ENCODE measurements at regions not wholly inside any gene's neighbourhood (a gene's known extent, or its start where the extent isn't known, plus 50 kb on each side); places are given as distances from the start of the nearest gene placed in this dataset.

GRCh38 chr12:18008642-18009041 lies 81.4 kb downstream of the RERGL start:
- no peaks in the 10 kb centered on the region for H3K4me1 Mint-ChIP-seq
- DNase-seq: no peak
- H3K27ac Mint-ChIP-seq: no peak overlapping the region
- peaks cover 9% of the 10 kb centered on the region for H3K9me3 Mint-ChIP-seq
- no peak overlapping the region for H3K4me3 Mint-ChIP-seq
- H3K36me3 Mint-ChIP-seq (ENCODE audit: low read depth): no peaks in the 10 kb centered on the region
- intact Hi-C loops (cut with micrococcal nuclease): no loop called here
- H3K27me3 Mint-ChIP-seq: no peaks in the 10 kb centered on the region

- Mint-ChIP-seq H3K27ac (no peak overlapping the region), H3K27me3 (no peaks in the 10 kb centered on the region), H3K4me1 (no peaks in the 10 kb centered on the region), H3K36me3 (ENCODE audit: low read depth) (no peaks in the 10 kb centered on the region), H3K9me3 (peaks cover 17% of the 10 kb centered on the region), H3K4me3 (no peak overlapping the region)
- DNase-seq: no peak
- intact Hi-C loops (cut with micrococcal nuclease): no loop called here
These were observed 90.7 kb downstream of the RERGL start for GRCh38 chr12:17999174-17999801.

GRCh38 chr12:17992002-17992656 lies 97.9 kb downstream of the RERGL start:
- Mint-ChIP-seq H3K4me3 (no peak overlapping the region), H3K27me3 (no peaks in the 10 kb centered on the region), H3K9me3 (no peaks in the 10 kb centered on the region), H3K27ac (no peak overlapping the region), H3K4me1 (no peaks in the 10 kb centered on the region), H3K36me3 (ENCODE audit: low read depth) (no peaks in the 10 kb centered on the region)
- intact Hi-C loops (cut with micrococcal nuclease): no loop called here
- DNase-seq: peak; percentile 59

- no peak overlapping the region for H3K27ac Mint-ChIP-seq
These were observed 107.4 kb downstream of the RERGL start for GRCh38 chr12:17982556-17982955.

GRCh38 chr12:17976202-17976601 lies 113.8 kb downstream of the RERGL start:
- H3K4me3 Mint-ChIP-seq: no peak overlapping the region
- H3K36me3 Mint-ChIP-seq (ENCODE audit: low read depth): no peaks in the 10 kb centered on the region
- no peak for DNase-seq
- H3K9me3 Mint-ChIP-seq: peaks cover 3% of the 10 kb centered on the region
- no peak overlapping the region for H3K27ac Mint-ChIP-seq
- H3K4me1 Mint-ChIP-seq: no peaks in the 10 kb centered on the region
- intact Hi-C loops (cut with micrococcal nuclease): no loop called here
- no peaks in the 10 kb centered on the region for H3K27me3 Mint-ChIP-seq

More at GRCh38 chr12:17982556-17982955, 107.4 kb downstream of the RERGL start:
- intact Hi-C loops (cut with micrococcal nuclease): no loop called here
- Mint-ChIP-seq H3K4me1 (no peaks in the 10 kb centered on the region), H3K9me3 (no peaks in the 10 kb centered on the region), H3K36me3 (ENCODE audit: low read depth) (no peaks in the 10 kb centered on the region), H3K4me3 (no peak overlapping the region), H3K27me3 (no peaks in the 10 kb centered on the region)
- no peak for DNase-seq

GRCh38 chr12:17975763-17976162 lies 114.2 kb downstream of the RERGL start:
- Mint-ChIP-seq H3K27ac (no peak overlapping the region), H3K9me3 (peaks cover 3% of the 10 kb centered on the region), H3K4me1 (no peaks in the 10 kb centered on the region), H3K27me3 (no peaks in the 10 kb centered on the region), H3K36me3 (ENCODE audit: low read depth) (no peaks in the 10 kb centered on the region), H3K4me3 (no peak overlapping the region)
- no peak for DNase-seq
- intact Hi-C loops (cut with micrococcal nuclease): no loop called here

- no peak for DNase-seq
- intact Hi-C loops (cut with micrococcal nuclease): no loop called here
- Mint-ChIP-seq H3K4me3 (no peak overlapping the region), H3K4me1 (no peaks in the 10 kb centered on the region), H3K27ac (no peak overlapping the region), H3K9me3 (peaks cover 3% of the 10 kb centered on the region), H3K36me3 (ENCODE audit: low read depth) (no peaks in the 10 kb centered on the region), H3K27me3 (no peaks in the 10 kb centered on the region)
These were observed 114.8 kb downstream of the RERGL start for GRCh38 chr12:17975239-17975638.

- Mint-ChIP-seq H3K27me3 (no peaks in the 10 kb centered on the region), H3K4me3 (no peak overlapping the region), H3K36me3 (ENCODE audit: low read depth) (no peaks in the 10 kb centered on the region), H3K27ac (no peak overlapping the region), H3K4me1 (no peaks in the 10 kb centered on the region), H3K9me3 (peaks cover 3% of the 10 kb centered on the region)
- intact Hi-C loops (cut with micrococcal nuclease): no loop called here
- no peak for DNase-seq
These were observed 118.1 kb downstream of the RERGL start for GRCh38 chr12:17971850-17972249.

GRCh38 chr12:17954788-17955187 lies 135.2 kb downstream of the RERGL start:
- no peaks in the 10 kb centered on the region for H3K4me1 Mint-ChIP-seq
- H3K27ac Mint-ChIP-seq: no peak overlapping the region
- H3K9me3 Mint-ChIP-seq: peaks cover 5% of the 10 kb centered on the region
- no peak overlapping the region for H3K4me3 Mint-ChIP-seq
- intact Hi-C loops (cut with micrococcal nuclease): no loop called here
- no peaks in the 10 kb centered on the region for H3K27me3 Mint-ChIP-seq
- no peak for DNase-seq
- no peaks in the 10 kb centered on the region for H3K36me3 Mint-ChIP-seq (ENCODE audit: low read depth)

GRCh38 chr12:17950898-17951297 lies 139.1 kb downstream of the RERGL start:
- H3K4me3 Mint-ChIP-seq: no peak overlapping the region
- H3K9me3 Mint-ChIP-seq: peaks cover 5% of the 10 kb centered on the region
- no peaks in the 10 kb centered on the region for H3K36me3 Mint-ChIP-seq (ENCODE audit: low read depth)
- H3K4me1 Mint-ChIP-seq: no peaks in the 10 kb centered on the region
- intact Hi-C loops (cut with micrococcal nuclease): no loop called here
- no peak for DNase-seq
- H3K27ac Mint-ChIP-seq: no peak overlapping the region
- no peaks in the 10 kb centered on the region for H3K27me3 Mint-ChIP-seq

GRCh38 chr12:17949558-17950141 lies 140.3 kb downstream of the RERGL start:
- no peaks in the 10 kb centered on the region for H3K4me1 Mint-ChIP-seq
- H3K27ac Mint-ChIP-seq: no peak overlapping the region
- no peaks in the 10 kb centered on the region for H3K27me3 Mint-ChIP-seq
- intact Hi-C loops (cut with micrococcal nuclease): no loop called here
- DNase-seq: no peak
- no peak overlapping the region for H3K4me3 Mint-ChIP-seq
- H3K36me3 Mint-ChIP-seq (ENCODE audit: low read depth): no peaks in the 10 kb centered on the region
- peaks cover 5% of the 10 kb centered on the region for H3K9me3 Mint-ChIP-seq

GRCh38 chr12:17928708-17929366 lies 161.2 kb downstream of the RERGL start:
- no peak overlapping the region for H3K4me3 Mint-ChIP-seq
- intact Hi-C loops (cut with micrococcal nuclease): no loop called here
- H3K9me3 Mint-ChIP-seq: peaks cover 7% of the 10 kb centered on the region
- no peak for DNase-seq
- H3K27me3 Mint-ChIP-seq: no peaks in the 10 kb centered on the region
- H3K4me1 Mint-ChIP-seq: no peaks in the 10 kb centered on the region
- H3K36me3 Mint-ChIP-seq (ENCODE audit: low read depth): no peaks in the 10 kb centered on the region
- H3K27ac Mint-ChIP-seq: no peak overlapping the region

GRCh38 chr12:17918013-17918412 lies 172.0 kb downstream of the RERGL start:
- intact Hi-C loops (cut with micrococcal nuclease): no loop called here

GRCh38 chr12:17884581-17884980 lies 205.4 kb downstream of the RERGL start:
- Mint-ChIP-seq H3K9me3 (peaks cover 3% of the 10 kb centered on the region), H3K27ac (no peak overlapping the region), H3K4me3 (no peak overlapping the region), H3K36me3 (ENCODE audit: low read depth) (no peaks in the 10 kb centered on the region), H3K4me1 (no peaks in the 10 kb centered on the region), H3K27me3 (no peaks in the 10 kb centered on the region)
- intact Hi-C loops (cut with micrococcal nuclease): no loop called here
- no peak for DNase-seq

More at GRCh38 chr12:17918013-17918412, 172.0 kb downstream of the RERGL start:
- Mint-ChIP-seq H3K4me1 (no peaks in the 10 kb centered on the region), H3K4me3 (no peak overlapping the region), H3K27ac (no peak overlapping the region), H3K9me3 (peaks cover 3% of the 10 kb centered on the region), H3K27me3 (no peaks in the 10 kb centered on the region), H3K36me3 (ENCODE audit: low read depth) (no peaks in the 10 kb centered on the region)
- DNase-seq: no peak
